HG03095 (cell line): ENCODE measurements at regions not wholly inside any gene's neighbourhood (a gene's known extent, or its start where the extent isn't known, plus 50 kb on each side); places are given as distances from the start of the nearest gene placed in this dataset.

Experiments
- ATAC-seq: cut with Tn5 transposase; IDR thresholded peaks from one replicate; pipeline ENCODE4 v1.9.1; 2021; ENCODE audit warnings: moderate library complexity; ENCODE audit not compliant: unreplicated experiment

DNA sequence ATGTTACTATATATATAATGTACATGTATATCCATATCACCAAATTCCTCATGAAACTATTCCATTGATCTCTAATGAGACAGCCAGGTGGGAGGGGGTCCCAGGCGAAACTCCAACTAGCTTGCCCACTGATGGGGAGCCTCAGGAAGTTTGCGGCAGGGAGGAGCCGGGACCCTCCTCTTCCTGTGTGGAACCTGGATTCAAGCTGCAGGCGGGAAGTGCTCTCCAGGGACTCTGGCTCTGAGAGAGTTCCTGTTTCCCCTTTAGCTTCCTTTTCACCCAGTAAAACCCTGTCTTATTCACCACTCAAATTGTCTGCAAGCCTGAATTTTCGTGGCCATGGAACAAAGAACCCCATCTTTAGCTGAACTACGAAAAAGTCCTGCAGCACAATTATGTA, 152.2 kb downstream of the OPN5 start:
- no peak for ATAC-seq

- no peak for ATAC-seq
These were observed 150.7 kb downstream of the OPN5 start for GRCh38 chr6:47932575-47932974.

- ATAC-seq: no peak
These were observed 142.2 kb downstream of the OPN5 start for GRCh38 chr6:47924001-47924400.

DNA sequence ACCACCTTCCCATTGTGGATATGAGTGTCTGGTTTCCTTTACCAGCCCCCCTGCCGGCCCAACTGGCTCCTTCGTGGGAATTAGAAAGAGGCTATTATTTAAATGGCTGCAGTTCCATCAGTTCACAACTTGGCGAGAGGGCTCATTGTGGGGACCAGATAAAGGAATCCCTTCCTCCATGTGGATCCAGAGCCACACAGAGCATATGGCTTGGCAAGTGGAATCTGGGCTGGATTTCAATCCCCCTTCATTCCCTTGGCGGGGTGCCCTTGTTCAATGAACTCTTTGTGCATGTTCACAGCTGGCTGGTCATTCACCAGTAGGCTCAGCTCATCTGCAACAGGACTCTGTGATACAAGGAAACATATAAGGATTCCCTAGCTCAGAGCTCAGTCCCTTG, 140.6 kb downstream of the OPN5 start:
- no peak for ATAC-seq

DNA sequence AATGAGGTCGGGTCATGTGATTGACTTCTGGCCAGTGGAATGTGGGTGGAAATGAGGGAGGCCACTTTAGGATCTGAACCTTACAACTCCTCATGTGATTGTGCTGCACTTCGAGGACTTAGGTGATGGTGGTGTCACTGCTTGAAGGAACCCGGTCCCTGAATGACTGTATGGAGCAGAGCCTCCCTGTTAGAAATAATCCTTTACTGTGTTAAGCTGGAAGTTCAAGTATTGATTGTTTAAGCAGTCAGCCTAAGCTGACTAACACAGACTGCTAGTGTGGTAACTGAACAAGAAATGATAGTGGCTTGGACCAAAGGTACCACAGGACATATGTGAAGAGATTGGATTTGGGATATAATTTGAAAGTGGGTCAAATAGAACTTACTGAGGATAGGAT, 138.0 kb downstream of the OPN5 start:
- ATAC-seq: no peak

- ATAC-seq: no peak
These were observed 136.0 kb downstream of the OPN5 start for GRCh38 chr6:47917811-47918210.

- ATAC-seq: no peak
These were observed 135.4 kb downstream of the OPN5 start for GRCh38 chr6:47917202-47917601.

GRCh38 chr6:47915017-47915416, 133.2 kb downstream of the OPN5 start:
- ATAC-seq: no peak

- ATAC-seq: no peak
These were observed 126.4 kb downstream of the OPN5 start for GRCh38 chr6:47908271-47908670.

GRCh38 chr6:47905717-47906116, 123.9 kb downstream of the OPN5 start:
- ATAC-seq: no peak

- no peak for ATAC-seq
These were observed 115.4 kb downstream of the OPN5 start for GRCh38 chr6:47897247-47897646.

- ATAC-seq: no peak
These were observed 108.6 kb downstream of the OPN5 start for GRCh38 chr6:47890326-47890875.

- no peak for ATAC-seq
These were observed 97.2 kb downstream of the OPN5 start for GRCh38 chr6:47879015-47879414.
